CD1c-positive myeloid dendritic cell (primary cell): ENCODE measurements at regions not wholly inside any gene's neighbourhood (a gene's known extent, or its start where the extent isn't known, plus 50 kb on each side); places are given as distances from the start of the nearest gene placed in this dataset.

Source experiments
- DNase-seq: peaks from one replicate; pipeline ENCODE4 v3.0.0-alpha.2; 2016; ENCODE audit errors: extremely low spot score

- no peak for DNase-seq
Observed at GRCh38 chr16:63618896-63619485, 1502.9 kb downstream of the CDH11 start.

- no peak for DNase-seq
Observed at GRCh38 chr16:63617990-63618763, 1503.7 kb downstream of the CDH11 start.

GRCh38 chr16:63617047-63617989 lies 1504.5 kb downstream of the CDH11 start:
- no peak for DNase-seq

GRCh38 chr16:63614429-63614828 lies 1507.4 kb downstream of the CDH11 start:
- DNase-seq: no peak

GRCh38 chr16:63613701-63614100 lies 1508.2 kb downstream of the CDH11 start:
- DNase-seq: no peak

- no peak for DNase-seq
Observed at GRCh38 chr16:63612462-63613227, 1509.2 kb downstream of the CDH11 start.

GRCh38 chr16:63606778-63607177 lies 1515.1 kb downstream of the CDH11 start:
- no peak for DNase-seq

- DNase-seq: no peak
Observed at GRCh38 chr16:63602206-63602927, 1519.5 kb downstream of the CDH11 start.

- no peak for DNase-seq
Observed at GRCh38 chr16:63596716-63597115, 1525.1 kb downstream of the CDH11 start.

GRCh38 chr16:63592852-63593251 lies 1529.0 kb downstream of the CDH11 start:
- no peak for DNase-seq

- no peak for DNase-seq
Observed at GRCh38 chr16:63581570-63581969, 1540.3 kb downstream of the CDH11 start.

GRCh38 chr16:63578791-63579190 lies 1542.6 kb upstream of the CDH8 start:
- no peak for DNase-seq

- no peak for DNase-seq
Observed at GRCh38 chr16:63577891-63578290, 1541.7 kb upstream of the CDH8 start.

- DNase-seq: no peak
Observed at GRCh38 chr16:63575041-63575440, 1538.8 kb upstream of the CDH8 start.

- DNase-seq: no peak
Observed at GRCh38 chr16:63568164-63568563, 1531.9 kb upstream of the CDH8 start.

GRCh38 chr16:63563819-63564505 lies 1527.7 kb upstream of the CDH8 start:
- no peak for DNase-seq

- DNase-seq: no peak
Observed at GRCh38 chr16:63553980-63554379, 1517.7 kb upstream of the CDH8 start.

- DNase-seq: no peak
Observed at GRCh38 chr16:63539276-63539675, 1503.0 kb upstream of the CDH8 start.

GRCh38 chr16:63530974-63531373 lies 1494.7 kb upstream of the CDH8 start:
- DNase-seq: no peak

GRCh38 chr16:63530208-63530607 lies 1494.0 kb upstream of the CDH8 start:
- no peak for DNase-seq
